ENCODE measurements at regions not wholly inside any gene's neighbourhood (a gene's known extent, or its start where the extent isn't known, plus 50 kb on each side); places are given as distances from the start of the nearest gene placed in this dataset.

DNA sequence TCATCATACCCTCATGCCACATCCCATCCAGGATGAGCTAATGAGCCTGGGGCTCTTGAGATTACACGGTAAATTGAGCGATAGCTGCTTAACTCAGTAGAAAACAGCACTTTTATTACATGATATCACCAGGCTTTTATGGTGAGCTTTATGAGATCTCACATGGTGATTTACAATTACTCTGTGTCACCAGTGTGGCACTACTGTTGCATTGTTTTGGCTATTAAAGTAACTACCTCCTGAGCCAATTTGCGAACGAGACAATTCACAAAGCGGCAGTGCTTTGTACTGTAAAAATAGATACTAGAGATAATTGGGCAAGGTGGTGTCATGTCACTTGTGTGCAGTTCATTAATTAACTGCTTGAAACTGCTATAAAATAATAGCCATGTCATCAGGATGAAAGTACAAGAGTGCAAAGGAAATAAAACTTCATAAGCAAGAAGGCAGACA is 767.7 kb upstream of the ADGRL2 start:
- DNase-seq, result no peak

DNA sequence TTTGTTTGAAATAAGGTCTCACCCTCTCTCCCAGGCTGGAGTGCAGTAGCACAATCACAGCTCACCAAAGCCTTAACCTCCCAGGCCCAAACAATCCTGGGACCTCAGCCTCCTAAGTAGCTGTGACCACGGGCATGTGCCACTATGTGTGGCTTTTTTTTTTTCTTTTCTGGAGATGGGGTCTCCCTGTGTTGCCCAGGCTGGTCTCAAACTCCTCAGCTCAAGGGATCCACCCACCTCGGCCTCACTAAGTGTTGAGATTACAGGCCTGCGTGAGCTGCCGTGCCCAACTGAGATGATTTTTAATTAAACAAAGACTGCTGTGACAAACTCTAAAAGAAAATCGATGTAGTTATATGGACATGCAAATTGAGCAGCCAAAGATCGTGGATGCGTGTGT is 768.4 kb upstream of the ADGRL2 start:
- DNase-seq, result no peak

DNA sequence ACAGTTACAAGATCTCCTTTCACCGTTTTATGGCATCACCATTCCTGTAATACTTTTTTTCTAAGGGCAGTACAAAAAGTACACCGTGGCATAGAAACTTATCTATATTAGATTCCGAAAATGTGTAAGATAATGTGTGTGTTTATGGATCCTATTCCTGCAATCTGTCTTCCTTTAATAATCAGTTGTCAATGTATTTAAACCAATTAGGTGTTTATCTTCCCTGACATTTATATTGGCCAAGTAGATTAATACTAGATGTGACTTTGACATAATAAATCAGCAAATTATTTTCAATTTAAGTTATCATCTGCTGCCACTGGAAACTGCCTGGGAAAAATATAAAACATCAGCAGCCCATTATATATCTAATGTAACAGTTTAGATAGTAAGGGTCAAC is 770.3 kb upstream of the ADGRL2 start:
- no peak for DNase-seq

DNA sequence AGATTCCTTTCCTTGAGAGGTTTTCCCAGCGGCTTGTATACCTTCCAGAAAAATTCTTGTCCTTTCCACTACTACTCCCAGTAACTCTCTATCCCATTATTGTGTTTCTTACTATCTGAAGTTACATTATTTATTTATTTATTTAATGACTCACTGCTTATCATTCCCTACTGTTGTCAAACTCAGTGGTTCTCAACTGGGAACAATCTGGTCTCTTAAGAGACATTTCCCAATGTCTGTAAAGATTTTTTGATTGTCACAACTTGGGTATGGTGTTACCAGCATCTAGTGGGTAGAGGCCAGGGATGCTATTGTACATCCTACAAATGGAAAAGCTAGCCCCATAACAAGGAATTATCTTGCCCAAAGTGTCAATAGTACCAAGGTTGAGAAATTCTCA is 771.5 kb upstream of the ADGRL2 start:
- no peak for DNase-seq

DNA sequence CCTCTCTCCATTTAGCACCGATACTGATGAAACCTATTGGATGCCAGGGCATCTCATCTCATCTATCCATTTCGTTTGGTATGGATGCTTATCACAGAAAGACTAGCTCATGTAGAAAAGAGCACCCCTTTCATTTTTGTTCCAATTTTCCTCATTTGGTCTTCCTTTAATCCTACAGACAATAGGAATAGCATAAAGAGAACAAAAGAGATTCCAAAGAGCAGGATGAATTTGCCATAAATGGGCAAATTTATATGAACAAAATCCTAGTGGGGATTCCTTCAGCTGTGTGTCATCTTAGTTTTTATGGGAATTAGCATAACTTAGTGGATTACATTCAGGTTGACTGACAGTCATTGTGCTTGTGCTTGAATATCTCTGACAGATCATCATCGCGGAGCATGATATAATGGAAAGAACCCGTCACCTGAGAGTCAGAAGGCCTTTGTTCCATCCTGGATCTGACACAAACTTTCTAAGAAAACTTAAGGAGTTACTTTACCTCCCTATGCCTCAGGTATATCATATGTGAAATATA is 777.5 kb upstream of the ADGRL2 start:
- no peak for DNase-seq

DNA sequence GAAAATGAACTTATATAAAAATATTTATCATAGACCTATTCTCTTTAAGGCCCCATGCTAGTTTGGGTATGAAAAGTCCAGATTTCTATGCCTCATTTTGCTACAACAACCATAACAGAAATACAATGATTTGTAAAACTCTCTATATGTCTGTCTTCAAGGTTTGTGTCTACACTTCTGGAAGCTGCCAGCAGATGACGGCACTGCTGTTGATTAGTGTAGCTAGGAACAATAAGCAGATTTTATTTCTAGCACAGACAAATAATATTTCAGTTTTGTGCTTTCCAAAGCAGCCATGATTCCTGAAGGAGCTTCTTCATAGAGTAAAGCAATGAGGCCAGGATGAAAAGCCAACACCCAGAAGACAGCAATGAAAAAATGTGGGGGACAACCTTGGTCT is 779.6 kb upstream of the ADGRL2 start:
- DNase-seq, result no peak

DNA sequence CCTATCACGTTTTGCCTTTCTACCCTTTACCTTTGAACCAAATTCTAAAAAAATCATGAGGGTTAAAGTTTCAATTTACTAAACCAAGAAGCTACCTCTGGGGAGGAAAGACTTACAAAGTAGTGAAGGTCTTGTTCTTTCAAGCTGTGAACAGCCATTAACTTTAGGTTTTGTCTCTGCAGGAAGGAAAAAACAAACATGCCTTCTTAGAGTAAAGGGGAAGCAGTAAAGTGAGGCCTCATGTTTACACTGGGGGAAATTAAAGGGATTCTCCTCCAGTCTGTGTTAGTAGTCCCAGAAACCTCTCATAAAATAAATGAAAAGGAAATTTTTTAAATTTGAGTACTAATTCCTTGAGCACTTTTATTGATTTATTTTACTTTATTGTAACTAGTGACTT is 780.2 kb upstream of the ADGRL2 start:
- DNase-seq, result no peak

DNA sequence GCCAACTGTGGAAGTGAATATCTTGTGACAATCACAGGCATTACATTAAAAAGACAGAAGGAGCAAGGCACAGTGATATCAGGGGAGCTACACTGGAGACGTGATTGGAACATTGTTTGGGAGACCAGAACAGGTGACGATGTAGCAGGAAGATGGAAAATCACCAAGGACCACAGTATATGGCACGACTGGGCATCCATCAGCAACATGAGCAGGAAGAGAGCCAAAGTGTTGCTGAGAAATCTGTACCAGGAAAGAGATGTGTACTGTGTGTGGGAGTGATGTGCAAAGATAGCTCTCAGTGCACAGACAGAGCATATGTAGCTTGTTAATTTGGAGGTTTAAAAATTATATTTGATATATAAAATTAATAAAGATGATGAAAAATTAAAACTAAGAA is 790.6 kb upstream of the ADGRL2 start:
- DNase-seq, result no peak

DNA sequence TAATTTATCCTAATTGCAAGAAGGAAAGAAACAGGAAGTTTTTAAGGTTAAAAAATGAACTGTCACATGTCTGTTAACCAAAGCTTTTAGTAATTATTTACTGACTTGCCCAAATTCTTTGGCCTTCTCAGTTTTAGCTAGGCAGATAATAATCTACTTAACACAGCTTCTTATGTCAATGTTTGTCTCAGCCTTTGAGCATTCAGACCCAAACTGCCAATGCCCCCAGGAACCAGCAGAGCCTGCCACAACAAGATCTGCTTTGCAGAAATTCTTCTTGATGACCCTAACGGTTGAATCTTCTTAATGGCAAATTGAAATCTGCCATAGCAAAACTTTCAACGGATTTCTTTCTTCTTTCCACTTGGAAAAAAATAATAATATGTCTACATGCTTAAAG is 792.4 kb upstream of the ADGRL2 start:
- DNase-seq, result no peak

DNA sequence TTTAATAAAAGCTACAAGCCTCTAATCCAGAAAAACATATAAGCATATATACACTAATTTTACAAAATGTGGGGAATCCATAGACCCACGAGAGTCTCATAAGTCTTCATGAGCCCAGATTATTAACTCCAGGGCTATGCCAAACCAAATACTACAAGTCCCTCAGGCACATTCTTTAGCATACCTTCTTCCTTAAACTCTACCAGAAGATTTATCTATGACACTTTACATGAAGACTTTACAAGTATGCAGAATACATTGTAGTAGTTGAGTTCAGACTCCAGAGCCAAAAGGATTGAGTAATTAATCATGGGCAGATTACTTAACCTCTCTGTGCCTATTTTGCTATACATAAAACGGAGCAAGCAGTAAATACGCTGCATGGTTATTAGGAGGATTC is 793.7 kb upstream of the ADGRL2 start:
- DNase-seq, result no peak

DNA sequence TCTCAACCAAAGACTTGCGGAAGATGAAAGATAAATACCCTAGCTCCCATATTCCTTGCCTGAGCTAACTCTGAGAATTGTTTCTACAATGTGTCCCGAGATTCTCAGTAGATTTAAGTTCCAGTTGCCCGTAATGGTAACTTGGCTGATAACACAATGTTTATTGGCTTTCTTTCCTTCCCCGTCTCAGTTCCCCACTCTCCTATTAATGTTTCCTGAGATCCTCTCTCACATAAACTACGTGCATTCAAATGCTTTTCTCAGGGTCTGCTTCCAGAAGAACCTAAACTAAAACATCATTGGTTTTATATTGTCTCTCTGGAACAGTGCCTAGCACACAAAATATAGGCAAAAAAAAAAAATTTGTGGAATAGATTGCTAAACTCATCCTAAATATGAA is 794.2 kb upstream of the ADGRL2 start:
- DNase-seq, result no peak

DNA sequence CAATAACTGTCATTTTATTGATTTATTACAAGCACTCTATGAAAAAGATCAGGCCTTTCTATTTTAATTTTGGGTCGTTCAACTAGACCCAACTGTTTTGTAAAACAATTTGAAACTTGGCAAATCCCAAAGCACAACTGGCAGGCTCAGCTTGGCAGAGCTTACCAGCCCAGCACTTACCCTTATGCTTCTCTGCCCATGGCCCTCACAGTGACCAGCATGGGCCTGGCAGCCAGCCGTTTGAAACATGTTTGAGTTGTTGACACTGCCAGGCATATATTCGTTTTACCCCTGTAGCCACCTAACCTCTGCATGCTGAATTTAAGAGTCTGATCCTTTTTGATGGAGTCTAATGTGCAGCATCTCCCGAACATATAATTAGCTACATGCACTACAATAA is 796.7 kb upstream of the ADGRL2 start:
- no peak for DNase-seq

DNA sequence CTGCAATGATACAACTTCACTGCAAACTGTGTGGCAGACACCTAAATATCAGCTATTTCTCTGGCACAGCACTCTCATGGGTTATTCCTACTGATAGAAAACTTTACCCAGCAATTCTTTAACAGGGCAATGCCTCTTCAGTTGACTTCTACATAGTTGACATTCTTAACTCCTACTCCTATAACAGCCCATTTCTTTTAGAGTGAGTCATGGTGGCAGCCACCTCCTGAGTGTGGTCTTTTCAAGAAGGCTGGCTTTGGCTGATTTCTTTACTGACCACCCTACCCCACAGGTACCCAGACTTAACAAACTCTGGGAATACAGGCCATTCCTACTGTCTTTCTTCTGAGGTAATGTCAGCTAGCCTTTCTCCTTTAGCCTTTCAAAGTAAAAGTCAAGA is 805.8 kb upstream of the ADGRL2 start:
- DNase-seq, result no peak

DNA sequence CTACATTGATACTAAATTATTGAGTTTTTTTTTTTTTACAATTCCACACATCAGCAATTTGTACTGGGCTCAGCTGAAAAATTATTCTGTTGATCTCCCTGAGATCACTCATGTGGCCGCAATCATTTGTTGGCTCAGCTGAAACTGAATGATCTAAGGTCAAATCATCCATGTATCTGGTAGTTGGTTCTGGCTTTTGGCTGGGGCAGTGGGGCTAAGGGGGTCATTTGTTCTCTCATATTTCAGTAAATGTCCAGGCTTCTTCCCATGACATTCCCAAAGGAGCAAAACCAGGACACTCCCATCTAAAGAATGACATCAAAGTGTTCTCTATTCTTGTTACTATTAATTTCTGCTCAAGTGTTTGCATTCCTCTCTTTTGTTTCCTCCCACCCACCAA is 806.7 kb upstream of the ADGRL2 start:
- no peak for DNase-seq

DNA sequence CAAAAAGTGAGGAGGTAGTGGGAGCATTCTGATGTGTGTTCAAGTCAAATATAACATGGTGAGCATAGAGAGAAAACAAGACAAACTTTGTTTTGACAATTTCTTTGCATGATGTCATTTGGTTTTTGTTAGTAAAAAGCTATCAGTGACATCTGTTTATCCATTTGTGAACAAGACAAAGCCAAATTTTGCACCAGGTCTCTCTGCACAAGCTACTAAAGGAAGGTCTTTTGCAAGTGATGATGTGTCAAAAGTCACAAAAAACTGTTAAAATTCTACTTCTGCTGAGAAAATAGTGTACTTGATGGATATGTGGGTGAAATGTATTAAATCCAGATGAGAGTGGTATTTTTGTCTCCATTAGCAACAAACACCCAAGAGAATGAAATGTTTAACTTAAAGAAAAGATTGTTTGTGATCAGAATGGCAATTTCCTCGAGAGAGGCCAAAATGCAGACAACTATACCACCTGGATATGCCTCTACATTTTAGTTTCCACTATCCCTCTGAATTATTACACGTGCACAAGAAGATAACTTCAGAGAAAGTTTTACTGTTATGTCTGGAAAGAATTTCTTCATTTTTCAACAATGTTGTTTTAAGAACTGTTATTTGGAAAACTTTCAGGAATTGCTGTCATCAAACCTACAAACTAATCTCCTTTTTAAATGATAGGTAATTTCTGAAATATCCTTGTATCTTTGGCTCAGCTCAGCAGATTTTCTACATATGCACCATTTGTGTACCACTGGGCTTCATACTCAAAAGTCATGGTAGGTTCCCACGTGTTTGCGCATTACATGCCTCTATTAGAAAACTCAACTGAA is 807.4 kb upstream of the ADGRL2 start:
- no peak for DNase-seq

DNA sequence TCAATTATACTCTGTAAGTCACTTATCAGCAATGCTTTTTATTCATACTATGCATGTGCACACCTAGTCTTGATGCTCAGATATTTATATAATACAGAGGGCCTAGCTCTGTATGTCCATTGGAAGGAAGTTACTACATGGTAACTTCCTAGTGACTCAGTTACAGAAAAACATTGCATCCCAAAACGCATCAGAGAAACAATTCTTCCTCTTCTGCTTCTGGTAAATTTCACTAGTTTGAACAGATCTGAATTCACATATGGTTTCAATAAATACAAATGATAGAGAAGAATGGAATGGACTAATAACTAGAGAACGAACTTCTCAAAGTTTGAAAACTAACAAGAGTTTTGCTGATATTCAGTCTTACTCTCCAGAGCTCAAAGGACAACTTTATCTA is 811.3 kb upstream of the ADGRL2 start:
- no peak for DNase-seq

DNA sequence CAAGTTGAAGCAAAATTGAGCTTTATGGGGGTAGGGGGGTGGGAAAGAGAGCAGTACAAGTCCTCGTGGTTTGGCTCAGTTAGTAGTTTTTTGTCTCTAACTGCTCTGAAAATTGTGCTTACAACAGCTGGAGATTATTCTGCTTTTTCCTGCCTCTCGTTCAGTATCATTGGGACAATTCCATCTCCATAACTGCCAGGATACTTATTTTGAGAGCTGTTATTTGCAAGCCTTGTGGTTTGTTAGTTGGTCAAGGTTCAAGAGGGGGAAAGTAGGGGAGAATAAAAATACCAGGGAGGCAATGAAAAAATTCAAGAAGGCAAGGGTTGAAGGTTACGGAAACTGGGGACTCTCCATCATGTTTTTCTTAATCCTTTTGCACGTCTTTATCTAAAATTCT is 811.8 kb upstream of the ADGRL2 start:
- DNase-seq, result no peak

DNA sequence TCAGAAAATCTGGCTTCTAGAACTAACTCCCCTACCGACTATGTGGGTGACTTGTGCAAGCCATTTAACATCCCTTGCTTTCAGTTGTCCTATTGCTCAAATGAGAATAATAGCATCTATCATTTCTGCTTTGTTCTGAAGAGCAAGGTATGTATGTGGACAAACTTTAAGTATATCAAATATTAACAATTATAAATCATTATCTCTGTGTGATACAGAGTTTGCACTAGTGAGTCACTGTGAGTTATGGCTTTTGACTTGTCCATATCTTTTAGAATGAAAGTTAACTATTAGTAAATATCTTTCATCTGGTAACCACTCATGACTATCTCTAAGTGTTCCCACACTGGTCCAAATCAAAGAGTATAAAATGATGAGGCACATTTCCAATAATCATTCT is 812.9 kb upstream of the ADGRL2 start:
- DNase-seq, result no peak

DNA sequence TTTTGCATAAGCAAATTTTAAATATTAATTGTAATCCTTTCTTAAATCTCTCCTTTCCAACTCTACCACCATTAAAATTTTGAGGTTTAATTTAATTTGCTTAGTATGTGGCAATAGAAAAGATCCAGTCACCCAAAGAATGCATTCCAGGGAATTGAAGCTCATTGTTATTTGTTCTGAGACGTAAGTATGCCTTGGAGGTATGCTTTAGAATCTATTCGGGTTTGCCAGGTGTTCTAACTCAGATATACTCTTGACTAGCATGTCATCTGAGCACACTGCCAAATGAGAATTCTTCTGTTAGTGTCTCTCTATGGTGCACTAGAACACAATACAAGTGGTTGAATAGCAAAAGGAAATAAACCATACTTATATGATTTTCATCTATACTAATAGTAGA is 813.6 kb upstream of the ADGRL2 start:
- no peak for DNase-seq

DNA sequence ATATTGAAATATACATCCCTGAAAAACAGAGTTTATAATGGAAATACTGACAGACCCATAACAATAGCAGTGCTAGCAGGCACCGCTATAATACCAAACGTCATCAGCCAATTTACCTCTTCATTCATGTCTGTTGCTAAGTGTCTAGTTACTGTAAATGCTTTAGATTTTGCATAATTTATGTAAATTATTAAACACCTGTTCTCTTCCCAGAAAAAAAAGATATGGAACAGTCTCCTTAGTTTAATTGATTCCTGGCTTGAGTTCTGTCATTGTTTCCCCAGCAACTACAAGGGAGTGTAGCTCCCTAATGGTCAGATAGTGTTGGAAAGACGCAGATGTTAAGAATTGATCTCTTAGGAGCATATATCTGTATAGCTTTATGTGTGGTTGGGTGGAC is 817.9 kb upstream of the ADGRL2 start:
- no peak for DNase-seq

DNA sequence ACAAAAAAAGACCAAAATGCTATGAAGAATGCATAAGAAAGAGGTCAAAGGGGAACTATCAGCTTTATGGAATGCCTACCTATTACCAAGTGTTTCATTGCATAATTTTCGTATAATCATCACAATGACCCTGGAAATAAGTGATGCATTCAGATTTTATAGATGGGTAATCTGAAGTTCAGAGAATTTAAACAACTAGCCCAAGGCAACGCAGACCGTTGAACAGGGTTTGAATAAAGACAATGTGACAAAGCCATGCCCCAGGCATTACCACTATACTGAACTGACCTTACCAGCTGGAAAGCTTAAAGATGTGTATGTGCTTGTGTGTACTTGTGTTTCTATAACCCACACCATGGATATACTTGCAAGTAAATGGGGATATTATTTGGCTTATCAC is 827.6 kb upstream of the ADGRL2 start:
- DNase-seq, result no peak

DNA sequence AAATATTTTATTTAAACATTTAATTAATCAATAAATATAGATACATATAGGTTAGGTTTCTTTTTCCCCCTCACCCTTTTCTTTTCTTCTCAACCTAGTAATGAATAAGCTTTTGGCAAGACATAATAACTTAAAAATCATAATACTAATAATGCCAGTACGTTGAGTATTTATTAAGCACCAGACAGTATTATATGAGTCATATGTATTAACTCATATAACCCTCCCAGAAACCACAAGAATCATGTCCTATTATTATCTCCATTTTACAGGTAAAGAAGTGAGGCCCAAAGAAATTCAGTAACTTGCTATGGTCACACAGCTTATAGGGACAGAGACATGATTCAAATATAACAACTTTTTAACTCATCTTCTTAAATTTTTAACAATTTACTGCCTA is 834.5 kb upstream of the ADGRL2 start:
- no peak for DNase-seq

DNA sequence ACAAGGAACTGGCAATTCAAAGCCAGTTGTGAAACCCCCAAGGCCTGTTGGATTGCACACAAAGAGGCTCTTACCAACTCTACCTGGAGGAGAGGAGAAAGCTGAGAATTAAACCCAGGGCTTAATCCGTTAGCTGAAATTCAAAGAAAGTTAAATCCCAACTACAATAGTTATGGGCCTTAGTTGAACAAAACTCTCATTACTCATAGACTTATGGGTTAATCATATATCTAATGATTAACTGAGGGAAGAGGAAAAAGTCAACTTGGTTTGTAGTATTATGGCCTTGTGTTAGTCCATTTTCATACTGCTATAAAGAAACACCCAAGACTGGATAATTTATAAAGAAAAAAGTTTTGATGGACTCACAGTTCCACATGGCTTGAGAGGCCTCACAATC is 838.2 kb upstream of the ADGRL2 start:
- no peak for DNase-seq

DNA sequence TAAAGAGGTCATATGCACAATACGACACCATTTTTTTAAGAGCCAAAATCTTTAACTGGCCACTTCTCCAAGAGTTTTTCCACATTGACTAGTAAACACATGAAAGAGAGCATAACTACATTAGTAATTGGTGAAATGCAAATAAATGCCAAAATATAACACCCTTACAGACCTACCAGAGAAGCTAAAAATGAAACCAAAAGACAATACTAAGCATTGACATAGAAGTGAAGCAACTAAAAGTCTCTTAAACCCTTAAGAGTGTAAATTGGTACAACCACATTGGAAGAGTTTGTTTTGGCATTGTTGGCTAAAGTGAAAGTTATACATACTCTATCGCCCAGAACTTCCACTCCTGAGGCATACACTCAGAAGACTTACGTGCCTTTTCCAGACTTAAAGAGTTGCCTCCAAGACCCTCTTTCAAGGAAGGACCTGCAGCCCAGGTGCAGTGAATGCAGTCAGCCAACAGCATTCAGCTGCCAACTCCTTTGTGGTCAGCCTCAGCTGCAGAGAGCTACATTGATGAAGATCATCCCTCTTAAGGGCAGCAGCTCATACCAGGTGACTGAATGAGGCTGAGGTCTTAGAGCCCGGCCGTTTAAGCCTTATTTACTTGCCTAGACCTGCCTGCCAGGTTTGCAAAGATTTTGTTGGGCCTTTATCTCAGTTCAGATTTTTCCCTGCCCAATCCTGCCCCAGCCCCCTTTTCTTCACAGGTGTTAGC is 839.1 kb upstream of the ADGRL2 start:
- DNase-seq, result no peak
